ENCODE measurements at regions not wholly inside any gene's neighbourhood (a gene's known extent, or its start where the extent isn't known, plus 50 kb on each side); places are given as distances from the start of the nearest gene placed in this dataset.

DNA sequence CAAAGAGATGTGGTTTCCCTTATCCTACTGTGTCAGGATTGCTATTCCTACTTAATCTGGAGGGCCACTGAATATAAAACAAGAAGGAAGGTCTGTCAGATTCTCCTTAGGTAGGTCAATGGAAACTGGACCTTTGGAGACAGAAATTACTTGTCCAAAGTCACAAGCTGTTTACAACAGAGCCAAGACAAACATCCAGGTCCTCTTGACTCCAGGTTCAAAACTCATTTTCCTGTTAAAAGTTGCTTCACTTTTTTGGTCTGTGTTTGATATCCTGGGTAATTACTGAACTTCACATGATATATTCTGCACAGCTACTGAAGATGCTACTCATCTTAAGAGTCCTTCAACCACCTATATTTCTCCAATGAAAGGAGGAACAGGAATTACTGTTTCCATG lies 81.2 kb upstream of the ARHGAP32 start:
- Histone ChIP-seq H3K27ac (no peak overlapping the region), H3K79me2 (ENCODE audit: insufficient read depth) (peaks cover 100% of the 10 kb centered on the region), H3K9me3 (ENCODE audit: low read depth) (no peaks in the 10 kb centered on the region), H3K9ac (no peak overlapping the region), H3K36me3 (ENCODE audit: low read depth) (no peaks in the 10 kb centered on the region), H3K4me3 (no peak overlapping the region), H3K4me1 (ENCODE audit: insufficient read depth) (peaks cover 8% of the 10 kb centered on the region), H3K27me3 (replicated peaks; ENCODE audit: insufficient read depth) (no peaks in the 10 kb centered on the region), H2AFZ (no peak overlapping the region), H4K20me1 (ENCODE audit: insufficient read depth) (no peaks in the 10 kb centered on the region; the same call in 1 of the 2 replicates), H3K4me2 (ENCODE audit: unreplicated experiment) (no peak overlapping the region), H3K9me2 (ENCODE audit: insufficient read depth) (no peaks in the 10 kb centered on the region), H3F3A (ENCODE audit: insufficient read depth) (0 out of 2 replicates have a peak, but pooled peaks cover 6% of the 10 kb centered on the region)
- TF ChIP-seq EZH2phosphoT487 (IDR thresholded peaks at IDR 0.05; ENCODE audit: insufficient read depth, low read depth), result no peak
- TF ChIP-seq EZH2 (IDR thresholded peaks at IDR 0.05; ENCODE audit: insufficient read depth, poor library complexity, severe bottlenecking), result no peak
- in situ Hi-C loops (cut with MboI), result no loop called here
- DNase-seq, result no peak

DNA sequence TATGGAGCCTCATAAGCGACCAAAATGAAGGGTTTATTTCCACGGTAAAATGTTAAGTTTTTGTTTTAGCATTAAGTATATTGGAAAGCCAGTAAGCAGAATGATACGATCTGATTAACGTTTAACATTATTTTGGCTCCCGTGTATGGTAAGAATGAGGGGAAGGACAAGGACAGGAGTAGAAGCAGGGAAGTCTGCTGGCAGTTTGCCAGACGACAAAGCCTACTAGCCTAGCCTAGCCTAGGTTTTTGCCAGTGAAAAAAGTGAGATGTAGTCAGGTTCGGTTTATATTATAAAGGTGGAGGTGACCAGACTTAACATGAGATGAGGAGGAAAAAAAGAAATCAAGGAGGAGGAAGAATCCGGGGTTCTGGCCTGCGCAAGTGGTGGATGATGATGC lies 78.9 kb upstream of the ARHGAP32 start:
- Histone ChIP-seq H3K4me1 (ENCODE audit: insufficient read depth) (no peaks in the 10 kb centered on the region), H3K79me2 (ENCODE audit: insufficient read depth) (peaks cover 98% of the 10 kb centered on the region), H3K9ac (no peak overlapping the region), H3K9me2 (ENCODE audit: insufficient read depth) (no peaks in the 10 kb centered on the region), H3K4me2 (ENCODE audit: unreplicated experiment) (no peak overlapping the region), H3K27ac (no peak overlapping the region), H3K4me3 (no peak overlapping the region), H4K20me1 (ENCODE audit: insufficient read depth) (no peaks in the 10 kb centered on the region), H3K36me3 (ENCODE audit: low read depth) (no peaks in the 10 kb centered on the region), H2AFZ (no peak overlapping the region), H3F3A (ENCODE audit: insufficient read depth) (no peaks in the 10 kb centered on the region), H3K27me3 (replicated peaks; ENCODE audit: insufficient read depth) (no peaks in the 10 kb centered on the region), H3K9me3 (ENCODE audit: low read depth) (no peaks in the 10 kb centered on the region)
- no peak for DNase-seq
- 79 to 83% methylated on average over 9 of the region's 9 CpGs for WGBS, 2 experiments (ENCODE audit: low coverage in 1 of 2, low lambda C conversion rate in 2 of 2, missing lambda C conversion rate in 2 of 2)
- TF ChIP-seq EZH2 (IDR thresholded peaks at IDR 0.05; ENCODE audit: insufficient read depth, poor library complexity, severe bottlenecking) (no peak), EZH2phosphoT487 (IDR thresholded peaks at IDR 0.05; ENCODE audit: insufficient read depth, low read depth) (no peak)
- in situ Hi-C loops (cut with MboI), result no loop called here

DNA sequence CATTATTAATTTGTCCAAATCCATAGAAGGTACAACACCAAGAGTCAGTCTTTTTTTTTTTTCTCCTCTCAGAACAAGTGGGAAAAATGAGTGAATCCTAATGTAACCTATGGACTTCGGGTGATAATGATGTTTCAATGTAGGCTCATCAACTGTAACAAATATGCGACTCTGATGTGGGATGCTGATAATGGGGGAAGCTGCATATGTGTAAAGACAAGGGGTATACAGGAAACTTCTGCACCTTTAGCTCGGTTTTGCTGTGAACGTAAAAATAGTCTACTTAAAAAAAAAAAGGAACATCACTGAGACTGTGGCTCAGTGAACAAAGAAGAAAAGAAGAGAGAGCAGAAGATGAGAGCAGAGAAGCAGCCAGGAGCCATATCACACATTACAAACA lies 78.3 kb upstream of the ARHGAP32 start:
- no peaks in the 10 kb centered on the region for H3F3A ChIP-seq (ENCODE audit: insufficient read depth)
- H4K20me1 ChIP-seq (ENCODE audit: insufficient read depth), result no peaks in the 10 kb centered on the region
- 79 to 82% methylated on average over 4 of the region's 4 CpGs for WGBS, 2 experiments (ENCODE audit: low coverage in 1 of 2, low lambda C conversion rate in 2 of 2, missing lambda C conversion rate in 2 of 2)
- H3K27ac ChIP-seq, result no peak overlapping the region
- H3K9me2 ChIP-seq (ENCODE audit: insufficient read depth), result no peaks in the 10 kb centered on the region
- no peak for TF ChIP-seq EZH2phosphoT487 (IDR thresholded peaks at IDR 0.05; ENCODE audit: insufficient read depth, low read depth)
- TF ChIP-seq EZH2 (IDR thresholded peaks at IDR 0.05; ENCODE audit: insufficient read depth, poor library complexity, severe bottlenecking), result no peak
- no peak overlapping the region for H3K9ac ChIP-seq
- DNase-seq, result no peak
- no peak overlapping the region for H2AFZ ChIP-seq
- no peak overlapping the region for H3K4me3 ChIP-seq
- no peaks in the 10 kb centered on the region for H3K4me1 ChIP-seq (ENCODE audit: insufficient read depth)
- no peaks in the 10 kb centered on the region for H3K27me3 ChIP-seq (replicated peaks; ENCODE audit: insufficient read depth)
- H3K9me3 ChIP-seq (ENCODE audit: low read depth), result no peaks in the 10 kb centered on the region
- H3K79me2 ChIP-seq (ENCODE audit: insufficient read depth), result peaks cover 94% of the 10 kb centered on the region
- H3K4me2 ChIP-seq (ENCODE audit: unreplicated experiment), result no peak overlapping the region
- H3K36me3 ChIP-seq (ENCODE audit: low read depth), result no peaks in the 10 kb centered on the region
- in situ Hi-C loops (cut with MboI), result no loop called here

DNA sequence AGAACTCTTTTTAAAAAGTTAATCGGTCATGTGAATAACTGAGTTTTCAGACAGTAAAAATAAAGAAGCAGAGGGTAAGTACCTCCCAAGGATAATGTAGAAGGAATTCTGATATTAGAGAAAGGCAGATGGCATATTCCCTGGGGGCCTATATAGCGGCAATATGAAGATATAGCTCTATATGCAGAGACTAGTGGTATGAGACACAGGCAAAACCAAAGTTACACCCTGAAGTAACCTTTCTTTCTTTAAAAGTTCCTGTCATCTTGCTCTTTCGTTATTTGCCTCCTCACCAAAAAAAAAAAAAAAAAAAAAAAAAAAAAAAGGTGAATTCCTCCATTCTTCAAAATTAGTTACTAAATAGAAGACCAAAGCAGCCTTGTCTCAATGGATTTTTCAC lies 76.2 kb upstream of the ARHGAP32 start:
- in situ Hi-C loops (cut with MboI), result no loop called here
- Histone ChIP-seq H3K9me3 (ENCODE audit: low read depth) (no peaks in the 10 kb centered on the region), H3F3A (ENCODE audit: insufficient read depth) (no peaks in the 10 kb centered on the region), H3K27ac (no peak overlapping the region), H2AFZ (no peak overlapping the region), H4K20me1 (ENCODE audit: insufficient read depth) (no peaks in the 10 kb centered on the region), H3K27me3 (replicated peaks; ENCODE audit: insufficient read depth) (no peaks in the 10 kb centered on the region), H3K4me3 (no peak overlapping the region), H3K79me2 (ENCODE audit: insufficient read depth) (peaks cover 91% of the 10 kb centered on the region), H3K4me1 (ENCODE audit: insufficient read depth) (no peaks in the 10 kb centered on the region), H3K36me3 (ENCODE audit: low read depth) (no peaks in the 10 kb centered on the region), H3K4me2 (ENCODE audit: unreplicated experiment) (no peak overlapping the region), H3K9me2 (ENCODE audit: insufficient read depth) (no peaks in the 10 kb centered on the region), H3K9ac (no peak overlapping the region)
- WGBS, 2 experiments (ENCODE audit: low coverage in 1 of 2, low lambda C conversion rate in 2 of 2, missing lambda C conversion rate in 2 of 2), result 81 to 86% methylated on average over 3 of the region's 3 CpGs
- TF ChIP-seq EZH2 (IDR thresholded peaks at IDR 0.05; ENCODE audit: insufficient read depth, poor library complexity, severe bottlenecking) (no peak), EZH2phosphoT487 (IDR thresholded peaks at IDR 0.05; ENCODE audit: insufficient read depth, low read depth) (no peak)
- no peak for DNase-seq

DNA sequence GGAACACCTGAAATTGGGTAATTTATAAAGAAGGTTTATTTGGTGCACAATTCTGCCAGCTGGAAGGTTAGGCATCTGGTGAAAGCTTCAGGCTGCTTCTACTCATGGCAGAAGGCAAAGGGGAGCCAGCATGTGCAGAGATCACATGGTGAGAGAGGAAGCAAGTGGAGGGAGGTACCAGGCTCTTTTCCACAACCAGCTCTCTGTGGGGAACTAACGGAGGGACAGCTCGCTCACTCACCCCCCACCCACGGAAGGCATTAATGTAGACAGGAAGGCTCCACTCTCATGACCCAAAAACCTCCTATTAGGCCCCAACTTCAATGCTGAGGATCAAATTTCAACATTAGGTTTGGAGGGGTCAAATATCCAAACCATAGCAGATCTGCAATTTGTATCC lies 75.6 kb upstream of the ARHGAP32 start:
- H3K27me3 ChIP-seq (replicated peaks; ENCODE audit: insufficient read depth), result no peaks in the 10 kb centered on the region
- DNase-seq, result no peak
- H3K9me2 ChIP-seq (ENCODE audit: insufficient read depth), result no peaks in the 10 kb centered on the region
- H3K9ac ChIP-seq, result no peak overlapping the region
- no peak overlapping the region for H3K27ac ChIP-seq
- no peak overlapping the region for H3K4me2 ChIP-seq (ENCODE audit: unreplicated experiment)
- in situ Hi-C loops (cut with MboI), result no loop called here
- H3K9me3 ChIP-seq (ENCODE audit: low read depth), result no peaks in the 10 kb centered on the region
- 90% methylated on average over 3 of the region's 3 CpGs for WGBS, 2 experiments (ENCODE audit: low coverage in 1 of 2, low lambda C conversion rate in 2 of 2, missing lambda C conversion rate in 2 of 2)
- no peak for TF ChIP-seq EZH2phosphoT487 (IDR thresholded peaks at IDR 0.05; ENCODE audit: insufficient read depth, low read depth)
- no peak for TF ChIP-seq EZH2 (IDR thresholded peaks at IDR 0.05; ENCODE audit: insufficient read depth, poor library complexity, severe bottlenecking)
- H3K79me2 ChIP-seq (ENCODE audit: insufficient read depth), result peaks cover 91% of the 10 kb centered on the region
- no peak overlapping the region for H2AFZ ChIP-seq
- no peak overlapping the region for H3K4me3 ChIP-seq
- no peaks in the 10 kb centered on the region for H3K36me3 ChIP-seq (ENCODE audit: low read depth)
- no peaks in the 10 kb centered on the region for H3F3A ChIP-seq (ENCODE audit: insufficient read depth)
- H3K4me1 ChIP-seq (ENCODE audit: insufficient read depth), result no peaks in the 10 kb centered on the region
- no peaks in the 10 kb centered on the region for H4K20me1 ChIP-seq (ENCODE audit: insufficient read depth)
